ENCODE measurements at regions not wholly inside any gene's neighbourhood (a gene's known extent, or its start where the extent isn't known, plus 50 kb on each side); places are given as distances from the start of the nearest gene placed in this dataset.

DNA sequence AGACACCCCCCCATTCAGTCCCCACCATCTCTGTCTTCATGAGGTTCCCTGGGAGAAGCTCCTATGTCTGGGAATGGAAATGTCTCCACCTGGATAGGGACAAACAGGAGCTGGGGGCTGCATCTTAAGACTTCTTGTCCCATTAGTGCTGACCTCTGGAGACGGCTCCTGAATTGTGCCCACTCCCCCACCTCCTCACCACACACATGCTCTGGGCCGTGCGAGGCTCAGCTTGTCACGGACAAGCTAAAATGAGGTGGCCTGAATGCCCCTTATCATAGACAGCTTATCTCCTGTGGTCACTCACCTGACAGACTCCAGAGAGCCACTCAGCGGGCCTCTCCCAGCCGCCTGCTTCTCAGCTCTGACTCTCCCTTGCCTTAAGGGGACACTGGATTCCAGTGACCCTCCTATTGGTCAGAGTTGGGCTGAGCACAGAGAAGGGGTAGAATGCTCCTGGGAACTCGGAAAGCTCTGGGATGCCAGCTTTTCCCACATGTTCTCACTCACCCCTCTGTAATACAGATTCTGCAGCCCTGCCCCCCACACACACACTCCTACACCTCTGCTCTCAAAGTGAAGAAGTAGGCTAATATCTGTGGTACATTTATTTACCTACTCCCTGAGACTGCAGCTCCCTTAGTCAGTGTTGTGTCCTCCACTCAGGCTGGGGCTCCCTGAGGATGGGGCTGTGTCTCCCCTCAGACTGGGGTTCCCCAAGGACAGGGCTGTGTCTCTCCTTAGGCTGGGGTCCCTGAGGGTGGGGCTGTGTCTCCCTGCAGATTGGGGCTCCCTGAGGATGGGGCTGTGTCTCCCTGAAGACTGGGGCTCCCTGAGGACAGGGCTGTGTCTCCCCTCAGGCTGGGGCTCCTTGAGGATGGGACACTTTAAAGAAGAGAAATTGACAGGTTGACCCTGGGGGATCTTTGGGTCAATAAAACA, 167.5 kb downstream of the VEGFA start (continued):
- TF ChIP-seq, protein P1, sequence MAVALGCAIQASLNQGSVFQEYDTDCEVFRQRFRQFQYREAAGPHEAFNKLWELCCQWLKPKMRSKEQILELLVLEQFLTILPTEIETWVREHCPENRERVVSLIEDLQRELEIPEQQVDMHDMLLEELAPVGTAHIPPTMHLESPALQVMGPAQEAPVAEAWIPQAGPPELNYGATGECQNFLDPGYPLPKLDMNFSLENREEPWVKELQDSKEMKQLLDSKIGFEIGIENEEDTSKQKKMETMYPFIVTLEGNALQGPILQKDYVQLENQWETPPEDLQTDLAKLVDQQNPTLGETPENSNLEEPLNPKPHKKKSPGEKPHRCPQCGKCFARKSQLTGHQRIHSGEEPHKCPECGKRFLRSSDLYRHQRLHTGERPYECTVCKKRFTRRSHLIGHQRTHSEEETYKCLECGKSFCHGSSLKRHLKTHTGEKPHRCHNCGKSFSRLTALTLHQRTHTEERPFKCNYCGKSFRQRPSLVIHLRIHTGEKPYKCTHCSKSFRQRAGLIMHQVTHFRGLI (CRISPR knock-in tag; IDR thresholded peaks at IDR 0.05) = no peak
- TF ChIP-seq MCM7 (IDR thresholded peaks at IDR 0.05) (no peak), PHB (CRISPR knock-in tag; IDR thresholded peaks at IDR 0.05) (peak; percentile 85; the same call in 1 of the 2 replicates), YBX1 (IDR thresholded peaks at IDR 0.05) (no peak), HNRNPUL1 (IDR thresholded peaks at IDR 0.05; ENCODE audit: low read length) (no peak), LARP7 (IDR thresholded peaks at IDR 0.05) (no peak), SUPT5H (IDR thresholded peaks at IDR 0.05) (no peak), ZEB2 (IDR thresholded peaks at IDR 0.05) (peak; percentile 98)
- TF ChIP-seq, protein P2, sequence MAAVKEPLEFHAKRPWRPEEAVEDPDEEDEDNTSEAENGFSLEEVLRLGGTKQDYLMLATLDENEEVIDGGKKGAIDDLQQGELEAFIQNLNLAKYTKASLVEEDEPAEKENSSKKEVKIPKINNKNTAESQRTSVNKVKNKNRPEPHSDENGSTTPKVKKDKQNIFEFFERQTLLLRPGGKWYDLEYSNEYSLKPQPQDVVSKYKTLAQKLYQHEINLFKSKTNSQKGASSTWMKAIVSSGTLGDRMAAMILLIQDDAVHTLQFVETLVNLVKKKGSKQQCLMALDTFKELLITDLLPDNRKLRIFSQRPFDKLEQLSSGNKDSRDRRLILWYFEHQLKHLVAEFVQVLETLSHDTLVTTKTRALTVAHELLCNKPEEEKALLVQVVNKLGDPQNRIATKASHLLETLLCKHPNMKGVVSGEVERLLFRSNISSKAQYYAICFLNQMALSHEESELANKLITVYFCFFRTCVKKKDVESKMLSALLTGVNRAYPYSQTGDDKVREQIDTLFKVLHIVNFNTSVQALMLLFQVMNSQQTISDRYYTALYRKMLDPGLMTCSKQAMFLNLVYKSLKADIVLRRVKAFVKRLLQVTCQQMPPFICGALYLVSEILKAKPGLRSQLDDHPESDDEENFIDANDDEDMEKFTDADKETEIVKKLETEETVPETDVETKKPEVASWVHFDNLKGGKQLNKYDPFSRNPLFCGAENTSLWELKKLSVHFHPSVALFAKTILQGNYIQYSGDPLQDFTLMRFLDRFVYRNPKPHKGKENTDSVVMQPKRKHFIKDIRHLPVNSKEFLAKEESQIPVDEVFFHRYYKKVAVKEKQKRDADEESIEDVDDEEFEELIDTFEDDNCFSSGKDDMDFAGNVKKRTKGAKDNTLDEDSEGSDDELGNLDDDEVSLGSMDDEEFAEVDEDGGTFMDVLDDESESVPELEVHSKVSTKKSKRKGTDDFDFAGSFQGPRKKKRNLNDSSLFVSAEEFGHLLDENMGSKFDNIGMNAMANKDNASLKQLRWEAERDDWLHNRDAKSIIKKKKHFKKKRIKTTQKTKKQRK (IDR thresholded peaks at IDR 0.05; ENCODE audit: borderline replicate concordance, low read depth, low read length) = no peak
- TF ChIP-seq, protein P3, sequence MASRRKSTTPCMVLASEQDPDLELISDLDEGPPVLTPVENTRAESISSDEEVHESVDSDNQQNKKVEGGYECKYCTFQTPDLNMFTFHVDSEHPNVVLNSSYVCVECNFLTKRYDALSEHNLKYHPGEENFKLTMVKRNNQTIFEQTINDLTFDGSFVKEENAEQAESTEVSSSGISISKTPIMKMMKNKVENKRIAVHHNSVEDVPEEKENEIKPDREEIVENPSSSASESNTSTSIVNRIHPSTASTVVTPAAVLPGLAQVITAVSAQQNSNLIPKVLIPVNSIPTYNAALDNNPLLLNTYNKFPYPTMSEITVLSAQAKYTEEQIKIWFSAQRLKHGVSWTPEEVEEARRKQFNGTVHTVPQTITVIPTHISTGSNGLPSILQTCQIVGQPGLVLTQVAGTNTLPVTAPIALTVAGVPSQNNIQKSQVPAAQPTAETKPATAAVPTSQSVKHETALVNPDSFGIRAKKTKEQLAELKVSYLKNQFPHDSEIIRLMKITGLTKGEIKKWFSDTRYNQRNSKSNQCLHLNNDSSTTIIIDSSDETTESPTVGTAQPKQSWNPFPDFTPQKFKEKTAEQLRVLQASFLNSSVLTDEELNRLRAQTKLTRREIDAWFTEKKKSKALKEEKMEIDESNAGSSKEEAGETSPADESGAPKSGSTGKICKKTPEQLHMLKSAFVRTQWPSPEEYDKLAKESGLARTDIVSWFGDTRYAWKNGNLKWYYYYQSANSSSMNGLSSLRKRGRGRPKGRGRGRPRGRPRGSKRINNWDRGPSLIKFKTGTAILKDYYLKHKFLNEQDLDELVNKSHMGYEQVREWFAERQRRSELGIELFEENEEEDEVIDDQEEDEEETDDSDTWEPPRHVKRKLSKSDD (conservative IDR thresholded peaks at IDR 0.05; ENCODE audit: low read length) = no peak
- TF ChIP-seq, protein P4, sequence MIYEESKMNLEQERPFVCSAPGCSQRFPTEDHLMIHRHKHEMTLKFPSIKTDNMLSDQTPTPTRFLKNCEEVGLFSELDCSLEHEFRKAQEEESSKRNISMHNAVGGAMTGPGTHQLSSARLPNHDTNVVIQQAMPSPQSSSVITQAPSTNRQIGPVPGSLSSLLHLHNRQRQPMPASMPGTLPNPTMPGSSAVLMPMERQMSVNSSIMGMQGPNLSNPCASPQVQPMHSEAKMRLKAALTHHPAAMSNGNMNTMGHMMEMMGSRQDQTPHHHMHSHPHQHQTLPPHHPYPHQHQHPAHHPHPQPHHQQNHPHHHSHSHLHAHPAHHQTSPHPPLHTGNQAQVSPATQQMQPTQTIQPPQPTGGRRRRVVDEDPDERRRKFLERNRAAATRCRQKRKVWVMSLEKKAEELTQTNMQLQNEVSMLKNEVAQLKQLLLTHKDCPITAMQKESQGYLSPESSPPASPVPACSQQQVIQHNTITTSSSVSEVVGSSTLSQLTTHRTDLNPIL (CRISPR knock-in tag; IDR thresholded peaks at IDR 0.05) = no peak
- TF ChIP-seq, protein P5, sequence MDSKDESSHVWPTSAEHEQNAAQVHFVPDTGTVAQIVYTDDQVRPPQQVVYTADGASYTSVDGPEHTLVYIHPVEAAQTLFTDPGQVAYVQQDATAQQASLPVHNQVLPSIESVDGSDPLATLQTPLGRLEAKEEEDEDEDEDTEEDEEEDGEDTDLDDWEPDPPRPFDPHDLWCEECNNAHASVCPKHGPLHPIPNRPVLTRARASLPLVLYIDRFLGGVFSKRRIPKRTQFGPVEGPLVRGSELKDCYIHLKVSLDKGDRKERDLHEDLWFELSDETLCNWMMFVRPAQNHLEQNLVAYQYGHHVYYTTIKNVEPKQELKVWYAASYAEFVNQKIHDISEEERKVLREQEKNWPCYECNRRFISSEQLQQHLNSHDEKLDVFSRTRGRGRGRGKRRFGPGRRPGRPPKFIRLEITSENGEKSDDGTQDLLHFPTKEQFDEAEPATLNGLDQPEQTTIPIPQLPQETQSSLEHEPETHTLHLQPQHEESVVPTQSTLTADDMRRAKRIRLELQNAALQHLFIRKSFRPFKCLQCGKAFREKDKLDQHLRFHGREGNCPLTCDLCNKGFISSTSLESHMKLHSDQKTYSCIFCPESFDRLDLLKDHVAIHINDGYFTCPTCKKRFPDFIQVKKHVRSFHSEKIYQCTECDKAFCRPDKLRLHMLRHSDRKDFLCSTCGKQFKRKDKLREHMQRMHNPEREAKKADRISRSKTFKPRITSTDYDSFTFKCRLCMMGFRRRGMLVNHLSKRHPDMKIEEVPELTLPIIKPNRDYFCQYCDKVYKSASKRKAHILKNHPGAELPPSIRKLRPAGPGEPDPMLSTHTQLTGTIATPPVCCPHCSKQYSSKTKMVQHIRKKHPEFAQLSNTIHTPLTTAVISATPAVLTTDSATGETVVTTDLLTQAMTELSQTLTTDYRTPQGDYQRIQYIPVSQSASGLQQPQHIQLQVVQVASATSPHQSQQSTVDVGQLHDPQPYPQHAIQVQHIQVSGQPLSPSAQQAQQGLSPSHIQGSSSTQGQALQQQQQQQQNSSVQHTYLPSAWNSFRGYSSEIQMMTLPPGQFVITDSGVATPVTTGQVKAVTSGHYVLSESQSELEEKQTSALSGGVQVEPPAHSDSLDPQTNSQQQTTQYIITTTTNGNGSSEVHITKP (IDR thresholded peaks at IDR 0.05; ENCODE audit: partially characterized antibody) = peak; percentile 48
- TF ChIP-seq, protein P6, sequence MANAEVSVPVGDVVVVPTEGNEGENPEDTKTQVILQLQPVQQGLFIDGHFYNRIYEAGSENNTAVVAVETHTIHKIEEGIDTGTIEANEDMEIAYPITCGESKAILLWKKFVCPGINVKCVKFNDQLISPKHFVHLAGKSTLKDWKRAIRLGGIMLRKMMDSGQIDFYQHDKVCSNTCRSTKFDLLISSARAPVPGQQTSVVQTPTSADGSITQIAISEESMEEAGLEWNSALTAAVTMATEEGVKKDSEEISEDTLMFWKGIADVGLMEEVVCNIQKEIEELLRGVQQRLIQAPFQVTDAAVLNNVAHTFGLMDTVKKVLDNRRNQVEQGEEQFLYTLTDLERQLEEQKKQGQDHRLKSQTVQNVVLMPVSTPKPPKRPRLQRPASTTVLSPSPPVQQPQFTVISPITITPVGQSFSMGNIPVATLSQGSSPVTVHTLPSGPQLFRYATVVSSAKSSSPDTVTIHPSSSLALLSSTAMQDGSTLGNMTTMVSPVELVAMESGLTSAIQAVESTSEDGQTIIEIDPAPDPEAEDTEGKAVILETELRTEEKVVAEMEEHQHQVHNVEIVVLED (CRISPR knock-in tag; IDR thresholded peaks at IDR 0.05) = peak; percentile 57; the same call in 1 of the 2 replicates

All from K562 (cell line).